Osteocyte (in vitro differentiated cells): ENCODE measurements at regions not wholly inside any gene's neighbourhood (a gene's known extent, or its start where the extent isn't known, plus 50 kb on each side); places are given as distances from the start of the nearest gene placed in this dataset.
A peak's percentile ranks its signal among the peaks of the same experiment; 100 is the strongest.

Experiments used
- DNase-seq: peaks from one replicate; pipeline ENCODE4 v3.0.0; 2021; ENCODE audit warnings: mixed read lengths; ENCODE audit not compliant: unreplicated experiment; ENCODE audit errors: extremely low spot score
- H3K27ac Mint-ChIP-seq: one replicate; pipeline ENCODE4 v1.8.0; 2021; ENCODE audit warnings: mild to moderate bottlenecking, mixed read lengths; ENCODE audit not compliant: unreplicated experiment
- H3K27me3 Mint-ChIP-seq: one replicate; pipeline ENCODE4 v1.8.0; 2021; ENCODE audit warnings: mixed read lengths; ENCODE audit not compliant: unreplicated experiment
- H3K36me3 Mint-ChIP-seq: one replicate; pipeline ENCODE4 v1.8.0; 2021; ENCODE audit warnings: mixed read lengths; ENCODE audit not compliant: unreplicated experiment
- H3K4me1 Mint-ChIP-seq: one replicate; pipeline ENCODE4 v1.8.0; 2021; ENCODE audit warnings: mixed read lengths; ENCODE audit not compliant: unreplicated experiment
- H3K4me3 Mint-ChIP-seq: one replicate; pipeline ENCODE4 v1.8.0; 2021; ENCODE audit warnings: mild to moderate bottlenecking, moderate library complexity, mixed read lengths; ENCODE audit not compliant: unreplicated experiment
- H3K9me3 Mint-ChIP-seq: one replicate; pipeline ENCODE4 v1.8.0; 2021; ENCODE audit warnings: mixed read lengths; ENCODE audit not compliant: unreplicated experiment
- CTCF ChIP-seq: fragments of 200-600 bp; sonication (generic); IDR thresholded peaks from 2 replicates; pipeline ENCODE4 v1.5.0; 2021; ENCODE audit warnings: antibody characterized with exemption, mild to moderate bottlenecking, moderate library complexity

GRCh38 chr12:91361864-91362263, 179.2 kb upstream of the DCN start:
- no peaks in the 10 kb centered on the region for H3K27me3 Mint-ChIP-seq
- H3K9me3 Mint-ChIP-seq, result no peaks in the 10 kb centered on the region
- no peak overlapping the region for H3K4me3 Mint-ChIP-seq
- no peak for DNase-seq
- TF ChIP-seq CTCF, result peak; percentile 67
- H3K36me3 Mint-ChIP-seq, result no peaks in the 10 kb centered on the region
- peaks cover 7% of the 10 kb centered on the region for H3K4me1 Mint-ChIP-seq
- no peak overlapping the region for H3K27ac Mint-ChIP-seq

DNA sequence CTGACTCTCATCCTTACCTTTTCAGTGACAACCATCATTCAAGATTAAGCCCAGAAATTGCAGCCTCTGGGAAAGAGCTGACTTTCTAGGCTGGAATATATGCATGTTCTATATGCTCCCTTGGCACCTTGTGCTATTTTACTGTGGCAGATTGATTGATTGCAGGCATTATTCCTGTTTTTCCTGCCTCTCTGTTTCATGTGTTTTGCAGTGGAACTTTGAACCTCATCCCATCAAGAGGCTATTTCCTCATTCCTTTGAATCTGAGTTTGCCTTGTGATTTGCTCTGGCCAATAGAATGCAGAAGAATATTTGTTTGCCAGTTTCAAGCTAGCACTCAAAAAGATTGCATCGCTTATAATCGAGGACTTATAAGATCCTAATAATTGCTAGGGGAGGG, 174.8 kb upstream of the DCN start:
- Mint-ChIP-seq H3K27me3 (no peaks in the 10 kb centered on the region), H3K27ac (peak overlapping the region; percentile 5), H3K9me3 (no peaks in the 10 kb centered on the region), H3K4me1 (peaks cover 23% of the 10 kb centered on the region), H3K4me3 (no peak overlapping the region), H3K36me3 (no peaks in the 10 kb centered on the region)
- TF ChIP-seq CTCF, result no peak
- no peak for DNase-seq

DNA sequence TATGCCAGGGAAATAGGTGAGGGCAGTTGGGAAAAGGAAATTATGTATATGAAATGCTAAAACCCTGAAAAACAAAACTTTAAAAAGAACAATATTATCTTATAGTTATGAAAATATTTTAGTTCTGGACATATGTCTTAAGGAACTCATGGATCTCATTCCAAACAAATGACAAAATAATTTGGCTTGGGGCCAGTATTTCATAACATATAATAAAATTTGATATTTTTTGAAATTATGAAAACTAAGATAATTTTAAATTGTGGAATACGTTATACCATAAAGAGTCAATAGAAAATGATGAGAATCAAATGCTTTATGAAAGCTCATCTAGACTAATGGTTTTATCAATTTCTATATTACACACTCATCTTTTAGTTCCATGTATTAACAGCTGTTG, 173.8 kb upstream of the DCN start:
- Mint-ChIP-seq H3K27ac (peak overlapping the region; percentile 36), H3K4me1 (peaks cover 23% of the 10 kb centered on the region), H3K9me3 (no peaks in the 10 kb centered on the region), H3K36me3 (no peaks in the 10 kb centered on the region), H3K4me3 (no peak overlapping the region), H3K27me3 (no peaks in the 10 kb centered on the region)
- TF ChIP-seq CTCF, result no peak
- no peak for DNase-seq

DNA sequence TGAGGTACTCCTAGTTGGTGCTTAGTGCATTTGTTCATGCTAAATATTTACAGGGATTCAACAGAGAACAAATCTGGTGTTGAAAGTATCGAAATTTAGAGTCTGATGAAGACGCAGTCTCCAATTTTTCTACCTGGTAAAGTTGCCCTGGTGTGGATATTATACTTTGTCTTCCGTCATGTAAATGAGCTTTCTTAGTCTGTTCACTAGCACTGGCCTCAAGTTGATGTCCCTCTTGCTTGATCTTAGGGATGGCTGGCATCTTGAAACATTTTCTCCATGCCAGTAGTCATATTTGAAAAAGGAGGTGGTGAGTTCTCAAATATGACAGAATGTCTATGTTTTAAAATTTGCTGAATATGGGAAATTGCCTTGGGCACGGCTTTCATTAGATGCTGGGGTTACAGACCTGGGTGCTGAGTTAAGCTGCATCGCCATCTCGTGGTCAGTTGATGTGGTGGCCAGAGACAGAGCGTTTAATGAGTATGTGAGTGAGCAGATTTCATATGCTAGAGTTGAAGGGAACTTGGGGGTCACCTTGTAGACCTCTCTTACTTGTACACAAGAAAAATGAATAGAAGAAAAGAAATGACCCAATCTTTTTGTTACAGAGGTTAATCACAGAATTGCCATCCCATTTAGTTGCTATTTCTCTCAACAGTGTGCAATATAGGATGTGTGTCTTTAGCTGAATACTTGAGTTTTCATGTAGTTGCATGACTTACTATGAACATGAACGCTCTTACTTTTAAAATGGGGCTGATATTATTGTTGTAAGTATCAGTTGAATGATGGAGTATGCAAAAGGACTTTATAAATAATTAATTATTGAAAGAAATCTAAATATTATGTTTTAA, 172.8 kb upstream of the DCN start:
- TF ChIP-seq CTCF, result peak; percentile 93
- peak; percentile 87 for DNase-seq

GRCh38 chr12:91353266-91353665, 170.6 kb upstream of the DCN start:
- Mint-ChIP-seq H3K4me1 (peaks cover 23% of the 10 kb centered on the region), H3K36me3 (no peaks in the 10 kb centered on the region), H3K27me3 (no peaks in the 10 kb centered on the region), H3K27ac (no peak overlapping the region), H3K4me3 (no peak overlapping the region), H3K9me3 (no peaks in the 10 kb centered on the region)
- no peak for DNase-seq
- no peak for TF ChIP-seq CTCF

More for the DNA sequence above, 172.8 kb upstream of the DCN start:
- no peak overlapping the region for H3K4me3 Mint-ChIP-seq
- H3K36me3 Mint-ChIP-seq, result no peaks in the 10 kb centered on the region
- no peaks in the 10 kb centered on the region for H3K9me3 Mint-ChIP-seq
- H3K27me3 Mint-ChIP-seq, result no peaks in the 10 kb centered on the region
- peaks cover 23% of the 10 kb centered on the region for H3K4me1 Mint-ChIP-seq
- H3K27ac Mint-ChIP-seq, result no peak overlapping the region
